H7 (cell line): ENCODE measurements at regions not wholly inside any gene's neighbourhood (a gene's known extent, or its start where the extent isn't known, plus 50 kb on each side); places are given as distances from the start of the nearest gene placed in this dataset.
"Not testable (repeated sequence)": the region's sequence is repeated elsewhere in the genome, so short reads cannot be mapped to it uniquely, and the experiment has no call there.

Experiments used
- DNase-seq: peaks from one replicate; pipeline ENCODE4 v3.0.0; 2012
- H3K27me3 ChIP-seq: 2 replicates; pipeline ENCODE4 v1.6.0; 2011; ENCODE audit warnings: mild to moderate bottlenecking, low read length; ENCODE audit not compliant: control insufficient read depth, insufficient read depth
- H3K36me3 ChIP-seq: replicated peaks from 2 replicates; pipeline ENCODE4 v1.5.1; 2011; ENCODE audit warnings: low read length; ENCODE audit not compliant: control insufficient read depth, insufficient read depth
- H3K4me3 ChIP-seq: 2 replicates; pipeline ENCODE4 v1.5.1; 2011; ENCODE audit warnings: low read depth, mild to moderate bottlenecking, control low read depth, low read length, moderate library complexity; ENCODE audit not compliant: insufficient read depth

- no peak for DNase-seq
- Histone ChIP-seq H3K36me3 (no peaks in the 10 kb centered on the region), H3K27me3 (no peaks in the 10 kb centered on the region), H3K4me3 (no peak overlapping the region)
Measured at GRCh38 chrX:124717537-124717936, 371.2 kb downstream of the SH2D1A start.

GRCh38 chrX:124719060-124719459, 372.7 kb downstream of the SH2D1A start:
- H3K27me3 ChIP-seq: no peaks in the 10 kb centered on the region
- no peak for DNase-seq
- no peak overlapping the region for H3K4me3 ChIP-seq
- no peaks in the 10 kb centered on the region for H3K36me3 ChIP-seq

GRCh38 chrX:124720532-124720931, 374.2 kb downstream of the SH2D1A start:
- H3K36me3 ChIP-seq: no peaks in the 10 kb centered on the region
- DNase-seq: no peak
- H3K27me3 ChIP-seq: no peaks in the 10 kb centered on the region
- no peak overlapping the region for H3K4me3 ChIP-seq

- no peak for DNase-seq
- no peaks in the 10 kb centered on the region for H3K36me3 ChIP-seq
- no peaks in the 10 kb centered on the region for H3K27me3 ChIP-seq
- H3K4me3 ChIP-seq: no peak overlapping the region
Measured at GRCh38 chrX:124725502-124725901, 379.1 kb downstream of the SH2D1A start.

- DNase-seq: no peak
- no peaks in the 10 kb centered on the region for H3K36me3 ChIP-seq
- H3K27me3 ChIP-seq: no peaks in the 10 kb centered on the region
- H3K4me3 ChIP-seq: no peak overlapping the region
Measured at GRCh38 chrX:124726292-124726691, 379.9 kb downstream of the SH2D1A start.

GRCh38 chrX:124726881-124727280, 380.5 kb downstream of the SH2D1A start:
- H3K36me3 ChIP-seq: no peaks in the 10 kb centered on the region
- no peak for DNase-seq
- no peaks in the 10 kb centered on the region for H3K27me3 ChIP-seq
- no peak overlapping the region for H3K4me3 ChIP-seq

GRCh38 chrX:124736553-124737270, 390.3 kb downstream of the SH2D1A start:
- Histone ChIP-seq H3K36me3 (no peaks in the 10 kb centered on the region), H3K4me3 (no peak overlapping the region), H3K27me3 (no peaks in the 10 kb centered on the region)
- peak; percentile 56 for DNase-seq

GRCh38 chrX:124737771-124738170, 391.4 kb downstream of the SH2D1A start:
- DNase-seq: peak; percentile 2
- Histone ChIP-seq H3K27me3 (no peaks in the 10 kb centered on the region), H3K4me3 (no peak overlapping the region), H3K36me3 (no peaks in the 10 kb centered on the region)

- H3K36me3 ChIP-seq: no peaks in the 10 kb centered on the region
- DNase-seq: no peak
- no peaks in the 10 kb centered on the region for H3K27me3 ChIP-seq
- no peak overlapping the region for H3K4me3 ChIP-seq
Measured at GRCh38 chrX:124747295-124747694, 400.9 kb downstream of the SH2D1A start.

- no peaks in the 10 kb centered on the region for H3K36me3 ChIP-seq
- DNase-seq: no peak
- H3K27me3 ChIP-seq: no peaks in the 10 kb centered on the region
- no peak overlapping the region for H3K4me3 ChIP-seq
Measured at GRCh38 chrX:124764354-124764753, 418.0 kb downstream of the SH2D1A start.

- DNase-seq: no peak
- Histone ChIP-seq H3K36me3 (no peaks in the 10 kb centered on the region), H3K27me3 (no peaks in the 10 kb centered on the region), H3K4me3 (no peak overlapping the region)
Measured at GRCh38 chrX:124769166-124769565, 422.8 kb downstream of the SH2D1A start.

GRCh38 chrX:124771292-124771691, 424.9 kb downstream of the SH2D1A start:
- no peak for DNase-seq
- H3K27me3 ChIP-seq: no peaks in the 10 kb centered on the region
- no peaks in the 10 kb centered on the region for H3K36me3 ChIP-seq
- H3K4me3 ChIP-seq: no peak overlapping the region

- DNase-seq, H3K27me3 ChIP-seq, H3K4me3 ChIP-seq: not testable (repeated sequence)
Measured at GRCh38 chrX:124788253-124788652, 441.9 kb downstream of the SH2D1A start.

GRCh38 chrX:124789874-124790273, 443.5 kb downstream of the SH2D1A start:
- not testable (repeated sequence) for H3K4me3 ChIP-seq, H3K36me3 ChIP-seq, DNase-seq, H3K27me3 ChIP-seq

More at GRCh38 chrX:124788253-124788652, 441.9 kb downstream of the SH2D1A start:
- H3K36me3 ChIP-seq: not testable (repeated sequence)

GRCh38 chrX:124791492-124792095, 445.2 kb downstream of the SH2D1A start:
- Histone ChIP-seq H3K27me3 (no peaks in the 10 kb centered on the region), H3K4me3 (no peak overlapping the region), H3K36me3 (no peaks in the 10 kb centered on the region)
- DNase-seq: no peak
